H1 (cell line): ENCODE measurements at regions not wholly inside any gene's neighbourhood (a gene's known extent, or its start where the extent isn't known, plus 50 kb on each side); places are given as distances from the start of the nearest gene placed in this dataset.

ENCODE experiments used
- CTCF ChIA-PET: fragments of 300-600 bp; sonication (Branson Sonifier 250); formaldehyde crosslinking; loops from one replicate; lab custom pipeline; 2021; ENCODE audit not compliant: partially characterized antibody; lab: Charles Lee
- POLR2A ChIA-PET: fragments of 300-600 bp; sonication (Branson Sonifier 250); formaldehyde crosslinking; loops from one replicate; lab custom pipeline; 2021; ENCODE audit warnings: inconsistent platforms; ENCODE audit not compliant: partially characterized antibody; lab: Charles Lee
- DNase-seq, 2 experiments: peaks; one replicate each; pipeline versions ENCODE4 v3.0.0 to v3.0.0-alpha.2; 2010 to 2022; ENCODE audit warnings: low spot score in 2 of 2, low read depth in 1 of 2, mixed read lengths in 1 of 2
- FAIRE-seq: peaks from 2 replicates; lab custom pipeline; 2011; peaks lifted over from hg19 to GRCh38; lab: Jason Lieb, UNC
- H2AFZ ChIP-seq: 2 replicates; pipeline ENCODE4 v1.8.1; 2012; ENCODE audit warnings: low read length, inconsistent platforms
- H2AK5ac ChIP-seq: 2 replicates; pipeline ENCODE4 v1.6.1; 2013; ENCODE audit warnings: low read depth, low read length
- H2BK120ac ChIP-seq: replicated peaks from 2 replicates; pipeline ENCODE3; 2013; ENCODE audit warnings: low read depth, low read length, inconsistent platforms
- H2BK12ac ChIP-seq: 2 replicates; pipeline ENCODE4 v1.6.1; 2013; ENCODE audit warnings: low read depth, low read length
- H2BK15ac ChIP-seq: 2 replicates; pipeline ENCODE4 v1.6.1; 2013; ENCODE audit warnings: low read length
- H2BK20ac ChIP-seq: 2 replicates; pipeline ENCODE4 v1.6.1; 2013; ENCODE audit warnings: low read length
- H2BK5ac ChIP-seq: 2 replicates; pipeline ENCODE4 v1.6.1; 2013; ENCODE audit warnings: low read depth, low read length
- H3K14ac ChIP-seq: 2 replicates; pipeline ENCODE4 v1.6.1; 2013; ENCODE audit warnings: inconsistent platforms; ENCODE audit not compliant: insufficient read length
- H3K18ac ChIP-seq: 2 replicates; pipeline ENCODE4 v1.6.1; 2013; ENCODE audit warnings: low read length; ENCODE audit errors: extremely low read depth
- H3K23ac ChIP-seq: 2 replicates; pipeline ENCODE4 v1.6.1; 2013; ENCODE audit warnings: inconsistent platforms; ENCODE audit not compliant: insufficient read length
- H3K23me2 ChIP-seq: 2 replicates; pipeline ENCODE4 v1.6.1; 2013; ENCODE audit warnings: low read depth, low read length
- H3K27ac ChIP-seq: 2 replicates; pipeline ENCODE4 v1.6.1; 2011; ENCODE audit warnings: low read depth, low read length, inconsistent platforms
- H3K27me3 ChIP-seq, 4 experiments: replicated peaks in 1 of 4; 1 replicate in 1 of 4; 2 replicates in 3 of 4; pipeline versions ENCODE4 v1.6.1 to v1.8.1; 2011 to 2013; ENCODE audit warnings: low read length in 3 of 4, mild to moderate bottlenecking in 3 of 4, inconsistent platforms in 2 of 4, mixed read lengths in 2 of 4, moderate library complexity in 1 of 4; ENCODE audit not compliant: control insufficient read depth in 3 of 4, insufficient read depth in 3 of 4; ENCODE audit errors: extremely low read depth in 1 of 4
- H3K36me3 ChIP-seq, 4 experiments: 2 replicates each; pipeline versions ENCODE4 v1.6.1 to v1.8.1; 2011 to 2013; ENCODE audit warnings: mild to moderate bottlenecking in 4 of 4, low read length in 3 of 4, moderate library complexity in 2 of 4, control low read depth in 1 of 4, inconsistent platforms in 1 of 4; ENCODE audit not compliant: insufficient read depth in 4 of 4, control insufficient read depth in 2 of 4
- H3K4ac ChIP-seq: replicated peaks from 2 replicates; pipeline ENCODE3; 2013; ENCODE audit warnings: low read length, low read depth, mixed read lengths, inconsistent platforms; ENCODE audit not compliant: insufficient read length
- H3K4me1 ChIP-seq, 4 experiments: replicated peaks in 1 of 4; 1 replicate in 1 of 4; 2 replicates in 3 of 4; pipeline versions ENCODE4 v1.6.1 to v1.8.1; 2011 to 2013; ENCODE audit warnings: low read length in 3 of 4, inconsistent platforms in 2 of 4, mixed read lengths in 1 of 4; ENCODE audit not compliant: insufficient read depth in 4 of 4, control insufficient read depth in 3 of 4
- H3K4me2 ChIP-seq, 2 experiments: 2 replicates each; pipeline versions ENCODE4 v1.6.1 to v1.8.1; 2011 to 2013; ENCODE audit warnings: low read depth in 2 of 2, low read length in 2 of 2, control low read depth in 1 of 2, inconsistent platforms in 1 of 2, mild to moderate bottlenecking in 1 of 2; ENCODE audit not compliant: insufficient read depth in 1 of 2
- H3K4me3 ChIP-seq, 4 experiments: fragments of 200-600, 300-600 bp in 1 of 4; sonication (generic), shearing (Covaris generic), sonication (Bioruptor Twin) in 1 of 4; 2 replicates each; pipeline versions ENCODE4 v1.5.1 to v1.8.1; 2011 to 2016; ENCODE audit warnings: low read length in 4 of 4, low read depth in 3 of 4, control low read depth in 2 of 4, inconsistent platforms in 2 of 4, mild to moderate bottlenecking in 2 of 4, mixed read lengths in 1 of 4, moderate library complexity in 1 of 4; ENCODE audit not compliant: insufficient read depth in 2 of 4; ENCODE audit errors: extremely low read depth in 1 of 4
- H3K56ac ChIP-seq: replicated peaks from 2 replicates; pipeline ENCODE3; 2013; ENCODE audit warnings: low read depth, mild to moderate bottlenecking, mixed read lengths, low read length, inconsistent platforms; ENCODE audit not compliant: insufficient read length
- H3K79me1 ChIP-seq: 2 replicates; pipeline ENCODE4 v1.6.1; 2013; ENCODE audit warnings: low read depth, low read length, control low read depth
- H3K79me2 ChIP-seq, 2 experiments: 2 replicates each; pipeline versions ENCODE4 v1.6.1 to v1.8.1; 2012 to 2013; ENCODE audit warnings: low read length in 2 of 2, mild to moderate bottlenecking in 2 of 2, inconsistent platforms in 1 of 2; ENCODE audit not compliant: insufficient read depth in 2 of 2, control insufficient read depth in 1 of 2
- H3K9ac ChIP-seq, 4 experiments: replicated peaks in 1 of 4; 1 replicate in 1 of 4; 2 replicates in 3 of 4; pipeline versions ENCODE4 v1.6.1 to v1.8.1; 2011 to 2013; ENCODE audit warnings: low read depth in 3 of 4, low read length in 3 of 4, control low read depth in 2 of 4, mild to moderate bottlenecking in 2 of 4, moderate library complexity in 2 of 4, inconsistent platforms in 1 of 4; ENCODE audit errors: extremely low read depth in 1 of 4
- H3K9me3 ChIP-seq, 2 experiments: 2 replicates each; pipeline versions ENCODE4 v1.6.1 to v1.8.1; 2012 to 2013; ENCODE audit warnings: mild to moderate bottlenecking in 2 of 2, moderate library complexity in 2 of 2, control low read depth in 1 of 2, inconsistent platforms in 1 of 2, low read depth in 1 of 2, low read length in 1 of 2, mixed read lengths in 1 of 2; ENCODE audit not compliant: insufficient read depth in 2 of 2
- H4K20me1 ChIP-seq, 2 experiments: replicated peaks in 1 of 2; 2 replicates each; pipeline versions ENCODE3 to v1.8.1; 2011 to 2013; ENCODE audit warnings: inconsistent platforms in 2 of 2, low read length in 2 of 2, mild to moderate bottlenecking in 1 of 2; ENCODE audit not compliant: insufficient read depth in 2 of 2, control insufficient read depth in 1 of 2
- H4K5ac ChIP-seq: 2 replicates; pipeline ENCODE4 v1.6.1; 2013; ENCODE audit warnings: low read length, low read depth, mixed read lengths, inconsistent platforms; ENCODE audit not compliant: insufficient read length
- H4K8ac ChIP-seq: 2 replicates; pipeline ENCODE4 v1.8.0; 2013; ENCODE audit warnings: mild to moderate bottlenecking, moderate library complexity, low read length, inconsistent platforms; ENCODE audit not compliant: insufficient read depth; ENCODE audit errors: extremely low read depth
- H4K91ac ChIP-seq: replicated peaks from 2 replicates; pipeline ENCODE3; 2013; ENCODE audit warnings: low read length, mixed read lengths, inconsistent platforms; ENCODE audit not compliant: insufficient read length
- BCL11A ChIP-seq, 2 experiments: IDR thresholded peaks; one replicate each; pipeline ENCODE4 v1.6.1; 2011; ENCODE audit warnings: low read depth in 2 of 2, low read length in 2 of 2, mild to moderate bottlenecking in 2 of 2
- CEBPB ChIP-seq: IDR thresholded peaks from 2 replicates; pipeline ENCODE4 v1.6.1; 2012; ENCODE audit warnings: low read depth, low read length
- CTCF ChIP-seq, 3 experiments: IDR thresholded peaks; 1 replicate in 2 of 3; 2 replicates in 1 of 3; pipeline versions ENCODE4 v1.5.1 to v1.6.1; 2011; ENCODE audit warnings: low read length in 3 of 3, mild to moderate bottlenecking in 3 of 3, inconsistent platforms in 2 of 3, low read depth in 1 of 3, moderate library complexity in 1 of 3; ENCODE audit not compliant: insufficient read depth in 1 of 3; ENCODE audit errors: control extremely low read depth in 1 of 3
- HDAC6 ChIP-seq: IDR thresholded peaks from one replicate; pipeline ENCODE4 v1.7.1; 2012; ENCODE audit warnings: low read depth, mild to moderate bottlenecking, inconsistent platforms, low read length, moderate library complexity
- JUND ChIP-seq: IDR thresholded peaks from 2 replicates; pipeline ENCODE4 v1.6.1; 2011; ENCODE audit warnings: mild to moderate bottlenecking, improper control_type of control experiment, low read length
- RXRA ChIP-seq: IDR thresholded peaks from 2 replicates; pipeline ENCODE4 v1.6.1; 2011; ENCODE audit warnings: low read depth, mild to moderate bottlenecking, low read length, moderate library complexity; ENCODE audit not compliant: insufficient read depth
- SIN3A ChIP-seq, 2 experiments: IDR thresholded peaks in 1 of 2; conservative IDR thresholded peaks in 1 of 2; 2 replicates each; pipeline ENCODE4 v1.6.1; 2011 to 2012; ENCODE audit warnings: low read length in 2 of 2, improper control_type of control experiment in 1 of 2, low read depth in 1 of 2, mild to moderate bottlenecking in 1 of 2
- SUZ12 ChIP-seq: fragments of 200-600 bp; sonication (generic); IDR thresholded peaks from 2 replicates; pipeline ENCODE4 v1.6.1; 2012; ENCODE audit warnings: mild to moderate bottlenecking, inconsistent platforms, low read length, moderate library complexity, mixed read lengths
- WGBS, 2 experiments: shearing (Covaris generic) in 1 of 2; methylation state at CpG; one replicate each; pipeline versions ENCODE4 v1.1.6 to v1.1.7; 2013 to 2015; ENCODE audit warnings: low lambda C conversion rate in 2 of 2, mixed read lengths in 2 of 2, inconsistent platforms in 1 of 2, low coverage in 1 of 2, missing lambda C conversion rate in 1 of 2; ENCODE audit not compliant: insufficient replicate concordance in 2 of 2, insufficient coverage in 1 of 2, insufficient read length in 1 of 2; ENCODE audit errors: extremely low coverage in 1 of 2, missing lambda C conversion rate in 1 of 2; 5-methylcytosine and 5-hydroxymethylcytosine counted together

- Histone ChIP-seq H2BK15ac (no peak overlapping the region), H2AFZ (no peak overlapping the region), H3K79me2 (no peaks in the 10 kb centered on the region), H3K36me3 (no peaks in the 10 kb centered on the region), H2BK12ac (no peak overlapping the region), H3K27ac (no peak overlapping the region), H3K9ac (no peak overlapping the region), H4K8ac (no peak overlapping the region), H2BK5ac (no peak overlapping the region), H4K91ac (no peak overlapping the region), H3K27me3 (no peaks in the 10 kb centered on the region), H4K5ac (no peak overlapping the region), H2BK20ac (no peak overlapping the region), H3K4me2 (no peak overlapping the region), H3K23me2 (no peaks in the 10 kb centered on the region), H3K4ac (no peak overlapping the region), H3K23ac (no peak overlapping the region), H3K14ac (no peak overlapping the region), H3K9me3 (peaks cover 2 to 8% of the 10 kb centered on the region in 2 experiments; a peak in 1 of 4 replicates), H3K18ac (no peak overlapping the region), H4K20me1 (no peaks in the 10 kb centered on the region), H2AK5ac (no peak overlapping the region), H3K4me1 (no peaks in the 10 kb centered on the region), H3K79me1 (no peaks in the 10 kb centered on the region), H3K56ac (no peak overlapping the region), H3K4me3 (no peak overlapping the region), H2BK120ac (no peak overlapping the region)
- FAIRE-seq (no peak), DNase-seq (no peak)
- 95% methylated on average over 3 of the region's 3 CpGs; no CpG with 5 or more reads in 1 of the 2 experiments for WGBS, 2 experiments
- ChIA-PET POLR2A (no interaction called here), CTCF (no interaction called here)
- TF ChIP-seq CTCF (IDR thresholded peaks at IDR 0.05; ENCODE audit: control extremely low read depth in 1 of 3, insufficient read depth in 1 of 3, low read depth in 1 of 3, low read length in 3 of 3) (no peak), SIN3A (conservative IDR thresholded peaks at IDR 0.05 in 1 of 2, IDR thresholded peaks at IDR 0.05 in 1 of 2; ENCODE audit: low read depth in 1 of 2, low read length in 2 of 2) (no peak), SUZ12 (no peak), RXRA (no peak), HDAC6 (no peak), CEBPB (no peak), JUND (no peak), BCL11A (IDR thresholded peaks at IDR 0.05; ENCODE audit: low read depth in 2 of 2, low read length in 2 of 2) (no peak)
Observed at GRCh38 chr5:33059081-33059480, 348.0 kb downstream of the NPR3 start.
